Spleen (tissue), 7 donors: ENCODE measurements at regions not wholly inside any gene's neighbourhood (a gene's known extent, or its start where the extent isn't known, plus 50 kb on each side); places are given as distances from the start of the nearest gene placed in this dataset.

Experiments used
- POLR2A ChIP-seq, 3 donors: fragments of 450-650 bp; IDR thresholded peaks; one replicate each; pipeline ENCODE4 v1.5.1; 2017; ENCODE audit warnings: antibody characterized with exemption in 3 of 3, mild to moderate bottlenecking in 1 of 3
- POLR2AphosphoS5 ChIP-seq, 3 donors: sonication (generic); formaldehyde crosslinking; IDR thresholded peaks; one replicate each; pipeline ENCODE4 v1.5.1; 2017; ENCODE audit warnings: antibody characterized with exemption in 3 of 3
- TF ChIP-seq, protein P1 (sequence below), 11 experiments: fragments of 200-600 bp in 7 of 11; fragments of 450-650 bp in 4 of 11; sonication (generic) in 4 of 11; IDR thresholded peaks in 8 of 11; conservative IDR thresholded peaks in 3 of 11; 1 replicate in 7 of 11; 2 replicates in 4 of 11; pipeline versions ENCODE4 v1.4.0 to v1.8.0; 2016 to 2021; ENCODE audit warnings: antibody characterized with exemption in 11 of 11, inconsistent platforms in 4 of 11, mild to moderate bottlenecking in 1 of 11
- donor health status: DM: no; HTN: no; CAD: no; lungs with moderate emphysema.
- donor health status: DM: no; HTN: no; CAD: no.
- donor health status: DM: no; HTN: no; CAD: no.

DNA sequence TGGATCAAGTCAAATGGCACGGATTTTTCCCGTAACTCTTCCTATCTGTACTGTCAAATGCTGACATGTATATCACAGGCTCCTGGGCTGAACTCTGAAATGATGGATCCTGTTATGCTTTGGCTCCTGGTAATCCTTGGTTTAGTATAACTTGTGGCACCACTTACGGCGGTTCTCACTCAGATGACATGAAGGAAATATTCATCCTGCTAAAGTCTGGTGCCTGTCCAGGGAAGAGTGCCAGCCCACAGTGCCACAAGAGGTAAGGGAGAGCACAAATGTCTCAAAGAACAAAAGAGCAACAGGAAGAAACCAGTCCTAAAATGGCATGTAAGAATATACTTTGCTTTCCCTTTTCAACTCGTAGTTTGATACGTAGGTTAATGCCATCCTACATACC is 93.1 kb upstream of the TAB2 start:
- TF ChIP-seq POLR2A (IDR thresholded peaks at IDR 0.05) (no peak), POLR2AphosphoS5 (IDR thresholded peaks at IDR 0.05) (no peak)
- TF ChIP-seq, protein P1, sequence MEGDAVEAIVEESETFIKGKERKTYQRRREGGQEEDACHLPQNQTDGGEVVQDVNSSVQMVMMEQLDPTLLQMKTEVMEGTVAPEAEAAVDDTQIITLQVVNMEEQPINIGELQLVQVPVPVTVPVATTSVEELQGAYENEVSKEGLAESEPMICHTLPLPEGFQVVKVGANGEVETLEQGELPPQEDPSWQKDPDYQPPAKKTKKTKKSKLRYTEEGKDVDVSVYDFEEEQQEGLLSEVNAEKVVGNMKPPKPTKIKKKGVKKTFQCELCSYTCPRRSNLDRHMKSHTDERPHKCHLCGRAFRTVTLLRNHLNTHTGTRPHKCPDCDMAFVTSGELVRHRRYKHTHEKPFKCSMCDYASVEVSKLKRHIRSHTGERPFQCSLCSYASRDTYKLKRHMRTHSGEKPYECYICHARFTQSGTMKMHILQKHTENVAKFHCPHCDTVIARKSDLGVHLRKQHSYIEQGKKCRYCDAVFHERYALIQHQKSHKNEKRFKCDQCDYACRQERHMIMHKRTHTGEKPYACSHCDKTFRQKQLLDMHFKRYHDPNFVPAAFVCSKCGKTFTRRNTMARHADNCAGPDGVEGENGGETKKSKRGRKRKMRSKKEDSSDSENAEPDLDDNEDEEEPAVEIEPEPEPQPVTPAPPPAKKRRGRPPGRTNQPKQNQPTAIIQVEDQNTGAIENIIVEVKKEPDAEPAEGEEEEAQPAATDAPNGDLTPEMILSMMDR (IDR thresholded peaks at IDR 0.05 in 8 of 11, conservative IDR thresholded peaks at IDR 0.05 in 3 of 11): no peak
